Left ventricle myocardium inferior (tissue), 1 donor: ENCODE measurements at regions not wholly inside any gene's neighbourhood (a gene's known extent, or its start where the extent isn't known, plus 50 kb on each side); places are given as distances from the start of the nearest gene placed in this dataset.

Source experiments
- DNase-seq: peaks from one replicate; pipeline ENCODE4 v3.0.0-alpha.2; 2020
- H3K27ac ChIP-seq: fragments of 200-600 bp; replicated peaks from 2 replicates; pipeline ENCODE4 v1.8.0; 2021
- H3K27me3 ChIP-seq: fragments of 200-600 bp; 2 replicates; pipeline ENCODE4 v1.8.0; 2021; ENCODE audit warnings: low read depth
- H3K36me3 ChIP-seq: fragments of 200-600 bp; 2 replicates; pipeline ENCODE4 v1.8.0; 2021
- H3K4me1 ChIP-seq: fragments of 200-600 bp; 2 replicates; pipeline ENCODE4 v1.8.0; 2021
- H3K4me3 ChIP-seq: fragments of 200-600 bp; 2 replicates; pipeline ENCODE4 v1.8.0; 2021; ENCODE audit warnings: mild to moderate bottlenecking, moderate library complexity
- H3K9me3 ChIP-seq: fragments of 200-600 bp; replicated peaks from 2 replicates; pipeline ENCODE4 v1.8.0; 2021
- CTCF ChIP-seq: fragments of 200-600 bp; IDR thresholded peaks from 2 replicates; pipeline ENCODE4 v1.8.0; 2021; ENCODE audit warnings: antibody characterized with exemption, mild to moderate bottlenecking, borderline replicate concordance
- intact Hi-C: fragments of 100-400 bp; cut with micrococcal nuclease; formaldehyde crosslinking; loops from one replicate; pipeline ENCODE4 v1.11.0; 2022
- donor health status: DM: no; HTN: yes; CAD: no; lungs with severe emphysema.

DNA sequence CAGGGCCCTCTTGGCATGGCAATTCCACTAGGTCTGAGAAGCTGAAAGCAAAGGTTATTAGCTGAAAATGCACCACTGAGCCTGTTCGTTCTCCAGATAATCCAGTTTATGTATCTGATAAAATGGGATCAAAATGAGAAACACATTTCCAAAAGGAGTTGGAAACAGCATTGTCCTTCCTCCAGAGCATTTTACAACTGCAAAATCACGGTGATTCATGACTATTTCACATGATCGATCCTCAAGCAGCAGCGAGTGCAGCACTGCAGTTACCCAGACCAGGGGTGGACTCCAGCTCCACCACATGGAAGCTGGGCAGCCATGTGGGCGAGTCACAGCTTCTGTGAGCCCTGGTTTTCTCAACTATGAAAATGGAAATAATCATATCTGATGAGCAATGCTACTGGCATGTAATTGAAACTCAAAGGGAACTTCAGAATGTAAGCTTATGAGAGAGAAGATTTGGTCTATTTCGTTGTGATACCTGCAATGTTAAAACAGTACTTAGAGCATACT is 78.7 kb upstream of the MSX1 start:
- intact Hi-C loops: no loop called here
- no peaks in the 10 kb centered on the region for H3K36me3 ChIP-seq
- no peak overlapping the region for H3K4me3 ChIP-seq
- H3K27me3 ChIP-seq: peaks cover 40% of the 10 kb centered on the region
- DNase-seq: no peak
- H3K9me3 ChIP-seq: no peaks in the 10 kb centered on the region
- peaks cover 2% of the 10 kb centered on the region for H3K4me1 ChIP-seq
- no peak overlapping the region for H3K27ac ChIP-seq
- TF ChIP-seq CTCF: no peak

- no peak overlapping the region for H3K4me3 ChIP-seq
- DNase-seq: no peak
- no peaks in the 10 kb centered on the region for H3K9me3 ChIP-seq
- no peaks in the 10 kb centered on the region for H3K36me3 ChIP-seq
- TF ChIP-seq CTCF: no peak
- intact Hi-C loops: no loop called here
- H3K27me3 ChIP-seq: peaks cover 37% of the 10 kb centered on the region
- peaks cover 7% of the 10 kb centered on the region for H3K4me1 ChIP-seq
- H3K27ac ChIP-seq: no peak overlapping the region
Observed at GRCh38 chr4:4779486-4779885, 80.0 kb upstream of the MSX1 start.

DNA sequence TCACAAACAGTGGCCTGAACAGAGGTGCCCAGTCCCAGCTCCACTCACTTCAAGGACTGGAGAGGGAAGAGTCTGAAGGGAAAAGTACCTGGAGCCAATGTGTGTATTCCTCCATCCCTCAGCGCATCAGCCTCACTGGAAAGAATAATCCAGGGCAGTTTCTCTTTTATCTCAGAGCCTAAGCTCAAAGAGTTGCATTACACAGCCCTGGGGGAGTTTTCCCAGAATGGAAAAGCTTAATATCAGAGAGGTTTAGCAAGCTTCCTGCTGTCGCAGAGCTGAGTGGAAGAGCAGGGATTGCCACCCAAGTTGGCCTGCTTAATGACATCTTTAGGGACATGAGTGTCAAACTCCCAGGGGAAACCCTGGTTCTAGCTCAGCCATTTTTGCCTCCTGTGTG is 80.4 kb upstream of the MSX1 start:
- DNase-seq: no peak
- no peak overlapping the region for H3K27ac ChIP-seq
- H3K4me1 ChIP-seq: peaks cover 7% of the 10 kb centered on the region
- no peak for TF ChIP-seq CTCF
- no peaks in the 10 kb centered on the region for H3K9me3 ChIP-seq
- H3K27me3 ChIP-seq: peaks cover 36% of the 10 kb centered on the region
- intact Hi-C loops: no loop called here
- no peaks in the 10 kb centered on the region for H3K36me3 ChIP-seq
- no peak overlapping the region for H3K4me3 ChIP-seq

DNA sequence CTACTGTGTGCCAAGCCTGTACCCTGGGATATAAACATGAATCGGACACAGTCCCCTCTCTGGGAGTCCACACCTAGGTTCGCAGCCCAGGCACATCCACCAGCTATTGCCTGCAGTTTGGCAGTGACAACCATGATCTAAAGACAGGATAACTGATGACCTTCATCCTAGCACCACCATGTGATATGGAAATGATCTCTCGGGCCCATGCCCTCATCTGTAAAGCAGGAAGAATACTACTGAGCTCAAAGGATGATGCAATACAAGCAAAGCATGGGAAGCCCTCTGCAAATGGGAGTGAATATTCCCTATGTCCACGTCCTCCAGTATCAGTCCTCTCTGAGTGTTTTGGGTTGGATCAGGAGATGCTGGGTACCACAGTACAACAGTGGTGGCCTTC is 80.9 kb upstream of the MSX1 start:
- Histone ChIP-seq H3K27me3 (peaks cover 32% of the 10 kb centered on the region), H3K9me3 (no peaks in the 10 kb centered on the region), H3K36me3 (no peaks in the 10 kb centered on the region), H3K4me1 (peaks cover 7% of the 10 kb centered on the region), H3K4me3 (no peak overlapping the region), H3K27ac (no peak overlapping the region)
- TF ChIP-seq CTCF: no peak
- intact Hi-C loops: no loop called here
- no peak for DNase-seq

DNA sequence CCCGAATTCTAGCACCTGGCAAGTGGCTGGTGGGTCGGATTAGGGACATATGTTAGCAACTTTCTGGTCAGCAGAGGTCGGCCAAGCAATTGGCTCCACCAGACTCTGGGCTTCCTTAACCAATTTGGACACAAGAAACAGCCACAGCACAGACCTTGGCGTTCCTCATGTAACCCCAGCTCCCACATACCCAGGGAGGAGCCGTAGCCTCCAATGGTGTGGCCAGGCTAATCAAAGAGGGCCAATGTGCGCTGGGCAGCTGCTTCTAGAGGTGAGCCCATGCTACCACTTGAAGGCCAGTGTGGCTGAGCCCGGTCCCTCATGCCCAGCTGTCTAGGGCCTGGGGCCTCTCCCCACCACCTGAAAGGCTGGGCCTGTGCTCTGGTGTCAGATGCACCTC is 82.5 kb upstream of the MSX1 start:
- Histone ChIP-seq H3K27me3 (peaks cover 18% of the 10 kb centered on the region), H3K4me3 (no peak overlapping the region), H3K27ac (no peak overlapping the region), H3K4me1 (peaks cover 7% of the 10 kb centered on the region), H3K36me3 (no peaks in the 10 kb centered on the region), H3K9me3 (no peaks in the 10 kb centered on the region)
- intact Hi-C loops: no loop called here
- DNase-seq: no peak
- no peak for TF ChIP-seq CTCF

DNA sequence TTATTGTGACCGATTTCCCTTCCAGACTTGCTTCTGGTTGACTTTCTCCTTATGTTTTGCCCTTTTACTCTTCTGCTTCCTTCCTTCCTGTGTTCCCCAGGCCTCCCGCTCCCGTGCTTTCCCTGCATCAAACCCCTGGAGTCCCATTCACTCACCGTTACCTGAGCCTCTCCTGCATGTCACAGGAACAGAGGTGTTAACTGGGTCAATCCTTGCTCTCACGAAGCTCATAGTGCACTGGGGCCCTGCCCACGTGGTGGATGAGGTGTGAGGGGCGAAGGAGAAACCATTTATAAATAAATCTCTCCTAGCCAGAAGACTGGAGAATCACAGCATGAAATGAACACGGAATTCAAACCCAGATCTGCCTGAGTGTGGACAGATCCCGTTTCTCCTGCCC is 83.1 kb upstream of the MSX1 start:
- Histone ChIP-seq H3K27me3 (peaks cover 13% of the 10 kb centered on the region), H3K4me1 (peaks cover 7% of the 10 kb centered on the region), H3K27ac (no peak overlapping the region), H3K9me3 (no peaks in the 10 kb centered on the region), H3K36me3 (no peaks in the 10 kb centered on the region), H3K4me3 (no peak overlapping the region)
- no peak for TF ChIP-seq CTCF
- intact Hi-C loops: no loop called here
- no peak for DNase-seq
